ENCODE measurements at regions not wholly inside any gene's neighbourhood (a gene's known extent, or its start where the extent isn't known, plus 50 kb on each side); places are given as distances from the start of the nearest gene placed in this dataset.
"Not testable (repeated sequence)": the region's sequence is repeated elsewhere in the genome, so short reads cannot be mapped to it uniquely, and the experiment has no call there.

GRCh38 chr20:19120569-19120968 is 91.9 kb upstream of the SLC24A3 start:
- DNase-seq: no peak

- DNase-seq: no peak
Measured at GRCh38 chr20:19121463-19121862, 91.0 kb upstream of the SLC24A3 start.

- DNase-seq: no peak
Measured at GRCh38 chr20:19121916-19122315, 90.5 kb upstream of the SLC24A3 start.

GRCh38 chr20:19122395-19122794 is 90.0 kb upstream of the SLC24A3 start:
- no peak for DNase-seq

GRCh38 chr20:19125508-19125907 is 86.9 kb upstream of the SLC24A3 start:
- no peak for DNase-seq

- DNase-seq: no peak
Measured at GRCh38 chr20:19129306-19129705, 83.1 kb upstream of the SLC24A3 start.

GRCh38 chr20:19129976-19130612 is 82.3 kb upstream of the SLC24A3 start:
- no peak for DNase-seq

GRCh38 chr20:19130613-19130984 is 81.8 kb upstream of the SLC24A3 start:
- no peak for DNase-seq

- no peak for DNase-seq
Measured at GRCh38 chr20:19137641-19138040, 74.8 kb upstream of the SLC24A3 start.

GRCh38 chr20:19138758-19139157 is 73.7 kb upstream of the SLC24A3 start:
- no peak for DNase-seq

- not testable (repeated sequence) for DNase-seq
Measured at GRCh38 chr20:19139584-19139983, 72.9 kb upstream of the SLC24A3 start.

- DNase-seq: no peak
Measured at GRCh38 chr20:19141998-19142397, 70.4 kb upstream of the SLC24A3 start.

GRCh38 chr20:19143890-19144289 is 68.6 kb upstream of the SLC24A3 start:
- no peak for DNase-seq

GRCh38 chr20:19161336-19161735 is 51.1 kb upstream of the SLC24A3 start:
- DNase-seq: no peak
